ENCODE measurements at regions not wholly inside any gene's neighbourhood (a gene's known extent, or its start where the extent isn't known, plus 50 kb on each side); places are given as distances from the start of the nearest gene placed in this dataset.

- TF ChIP-seq NR1H2 (CRISPR knock-in tag; IDR thresholded peaks at IDR 0.05) (no peak), CTCF (IDR thresholded peaks at IDR 0.05) (no peak)
- TF ChIP-seq, protein P1, sequence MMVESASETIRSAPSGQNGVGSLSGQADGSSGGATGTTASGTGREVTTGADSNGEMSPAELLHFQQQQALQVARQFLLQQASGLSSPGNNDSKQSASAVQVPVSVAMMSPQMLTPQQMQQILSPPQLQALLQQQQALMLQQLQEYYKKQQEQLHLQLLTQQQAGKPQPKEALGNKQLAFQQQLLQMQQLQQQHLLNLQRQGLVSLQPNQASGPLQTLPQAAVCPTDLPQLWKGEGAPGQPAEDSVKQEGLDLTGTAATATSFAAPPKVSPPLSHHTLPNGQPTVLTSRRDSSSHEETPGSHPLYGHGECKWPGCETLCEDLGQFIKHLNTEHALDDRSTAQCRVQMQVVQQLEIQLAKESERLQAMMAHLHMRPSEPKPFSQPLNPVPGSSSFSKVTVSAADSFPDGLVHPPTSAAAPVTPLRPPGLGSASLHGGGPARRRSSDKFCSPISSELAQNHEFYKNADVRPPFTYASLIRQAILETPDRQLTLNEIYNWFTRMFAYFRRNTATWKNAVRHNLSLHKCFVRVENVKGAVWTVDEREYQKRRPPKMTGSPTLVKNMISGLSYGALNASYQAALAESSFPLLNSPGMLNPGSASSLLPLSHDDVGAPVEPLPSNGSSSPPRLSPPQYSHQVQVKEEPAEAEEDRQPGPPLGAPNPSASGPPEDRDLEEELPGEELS (CRISPR knock-in tag; IDR thresholded peaks at IDR 0.05), result no peak
Observed at GRCh38 chr5:158178535-158178934, 319.6 kb upstream of the CLINT1 start.

All from WTC11 (cell line).